Hepatocyte (in vitro differentiated cells): ENCODE measurements at regions not wholly inside any gene's neighbourhood (a gene's known extent, or its start where the extent isn't known, plus 50 kb on each side); places are given as distances from the start of the nearest gene placed in this dataset.

ENCODE experiments used
- CTCF ChIP-seq: fragments of 200-600 bp; sonication (generic); IDR thresholded peaks from 2 replicates; pipeline ENCODE4 v1.5.1; 2016; ENCODE audit warnings: antibody characterized with exemption, mild to moderate bottlenecking; ENCODE audit not compliant: poor library complexity
- EZH2 ChIP-seq: fragments of 200-600 bp; sonication (generic); IDR thresholded peaks from 2 replicates; pipeline ENCODE4 v1.6.1; 2016; ENCODE audit warnings: antibody characterized with exemption, mild to moderate bottlenecking, borderline replicate concordance

DNA sequence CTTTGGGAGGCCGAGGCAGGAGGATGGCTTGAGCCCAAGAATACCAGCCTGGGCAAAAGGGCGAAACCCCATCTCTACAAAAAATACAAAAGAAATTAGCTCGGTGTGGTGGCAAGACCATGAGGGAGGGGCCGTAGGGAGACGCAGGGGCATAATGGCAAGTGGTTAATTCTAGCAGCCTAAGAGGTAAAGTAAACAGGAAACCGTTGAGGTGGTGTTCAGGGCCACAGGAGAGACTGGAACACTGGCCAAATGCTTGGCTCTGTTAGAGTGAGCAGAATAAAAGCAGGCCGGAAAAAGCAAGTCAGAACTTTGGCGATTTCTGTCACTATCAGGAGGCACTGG lies 89.2 kb downstream of the RIPK4 start:
- TF ChIP-seq CTCF (no peak), EZH2 (no peak)
